ENCODE measurements at regions not wholly inside any gene's neighbourhood (a gene's known extent, or its start where the extent isn't known, plus 50 kb on each side); places are given as distances from the start of the nearest gene placed in this dataset.

GRCh38 chr9:7607421-7607820 is 192.2 kb downstream of the DMAC1 start:
- no peaks in the 10 kb centered on the region for H3K9me3 Mint-ChIP-seq
- ChIA-PET POLR2A (no interaction called here), CTCF (no interaction called here)
- no peak for DNase-seq
- H3K36me3 Mint-ChIP-seq (ENCODE audit: low read depth) = peaks cover 6% of the 10 kb centered on the region
- H3K27me3 Mint-ChIP-seq = peaks cover 4% of the 10 kb centered on the region
- no peaks in the 10 kb centered on the region for H3K4me1 Mint-ChIP-seq
- no peak overlapping the region for H3K27ac Mint-ChIP-seq
- H3K4me3 Mint-ChIP-seq = no peak overlapping the region

GRCh38 chr9:7606591-7606990 is 193.0 kb downstream of the DMAC1 start:
- no peak overlapping the region for H3K27ac Mint-ChIP-seq
- peaks cover 3% of the 10 kb centered on the region for H3K36me3 Mint-ChIP-seq (ENCODE audit: low read depth)
- H3K27me3 Mint-ChIP-seq = peaks cover 7% of the 10 kb centered on the region
- CTCF ChIA-PET = no interaction called here
- H3K4me1 Mint-ChIP-seq = no peaks in the 10 kb centered on the region
- DNase-seq = no peak
- POLR2A ChIA-PET = no interaction called here
- no peaks in the 10 kb centered on the region for H3K9me3 Mint-ChIP-seq
- H3K4me3 Mint-ChIP-seq = no peak overlapping the region

- POLR2A ChIA-PET = no interaction called here
- Mint-ChIP-seq H3K4me3 (no peak overlapping the region), H3K4me1 (no peaks in the 10 kb centered on the region), H3K9me3 (no peaks in the 10 kb centered on the region), H3K27ac (no peak overlapping the region), H3K27me3 (peaks cover 7% of the 10 kb centered on the region), H3K36me3 (ENCODE audit: low read depth) (no peaks in the 10 kb centered on the region)
- CTCF ChIA-PET = no interaction called here
- DNase-seq = no peak
Measured at GRCh38 chr9:7601739-7602138, 197.8 kb downstream of the DMAC1 start.

- Mint-ChIP-seq H3K36me3 (ENCODE audit: low read depth) (no peaks in the 10 kb centered on the region), H3K4me1 (no peaks in the 10 kb centered on the region), H3K9me3 (peaks cover 9% of the 10 kb centered on the region), H3K27ac (no peak overlapping the region), H3K4me3 (no peak overlapping the region), H3K27me3 (peaks cover 21% of the 10 kb centered on the region)
- DNase-seq = no peak
- CTCF ChIA-PET = interaction anchor here (0.7 to 1.3 kb wide), 2 partner anchors 16 to 58 kb away, joined by 3 to 5 read pairs; no protein-coding TSS in a partner anchor
- POLR2A ChIA-PET = no interaction called here
Measured at GRCh38 chr9:7597716-7598115, 201.9 kb downstream of the DMAC1 start.

GRCh38 chr9:7592321-7593316 is 207.0 kb downstream of the DMAC1 start:
- Mint-ChIP-seq H3K27me3 (peaks cover 14% of the 10 kb centered on the region), H3K36me3 (ENCODE audit: low read depth) (no peaks in the 10 kb centered on the region), H3K4me1 (no peaks in the 10 kb centered on the region), H3K27ac (no peak overlapping the region), H3K4me3 (no peak overlapping the region), H3K9me3 (peaks cover 9% of the 10 kb centered on the region)
- CTCF ChIA-PET = no interaction called here
- POLR2A ChIA-PET = no interaction called here
- no peak for DNase-seq

- Mint-ChIP-seq H3K4me1 (no peaks in the 10 kb centered on the region), H3K27me3 (peaks cover 14% of the 10 kb centered on the region), H3K36me3 (ENCODE audit: low read depth) (no peaks in the 10 kb centered on the region), H3K9me3 (peaks cover 9% of the 10 kb centered on the region), H3K4me3 (no peak overlapping the region), H3K27ac (no peak overlapping the region)
- ChIA-PET CTCF (no interaction called here), POLR2A (no interaction called here)
- no peak for DNase-seq
Measured at GRCh38 chr9:7591501-7591900, 208.1 kb downstream of the DMAC1 start.

GRCh38 chr9:7580568-7580967 is 219.0 kb downstream of the DMAC1 start:
- Mint-ChIP-seq H3K9me3 (no peaks in the 10 kb centered on the region), H3K36me3 (ENCODE audit: low read depth) (no peaks in the 10 kb centered on the region), H3K4me3 (no peak overlapping the region), H3K27ac (no peak overlapping the region), H3K4me1 (no peaks in the 10 kb centered on the region), H3K27me3 (peaks cover 5% of the 10 kb centered on the region)
- ChIA-PET CTCF (interaction anchor here (1.5 kb wide), 1 partner anchor 78 kb away, joined by 8 read pairs; no protein-coding TSS in a partner anchor), POLR2A (no interaction called here)
- no peak for DNase-seq

- Mint-ChIP-seq H3K36me3 (ENCODE audit: low read depth) (no peaks in the 10 kb centered on the region), H3K4me3 (no peak overlapping the region), H3K4me1 (no peaks in the 10 kb centered on the region), H3K27me3 (peaks cover 5% of the 10 kb centered on the region), H3K27ac (no peak overlapping the region), H3K9me3 (no peaks in the 10 kb centered on the region)
- DNase-seq = no peak
- ChIA-PET CTCF (interaction anchor here (1.9 kb wide), 1 partner anchor 9 kb away, joined by 5 read pairs; no protein-coding TSS in a partner anchor), POLR2A (no interaction called here)
Measured at GRCh38 chr9:7579351-7579750, 220.2 kb downstream of the DMAC1 start.

GRCh38 chr9:7578951-7579350 is 220.6 kb downstream of the DMAC1 start:
- no peaks in the 10 kb centered on the region for H3K36me3 Mint-ChIP-seq (ENCODE audit: low read depth)
- POLR2A ChIA-PET = no interaction called here
- CTCF ChIA-PET = interaction anchor here (1.9 kb wide), 1 partner anchor 9 kb away, joined by 5 read pairs; no protein-coding TSS in a partner anchor

GRCh38 chr9:7570107-7570720 is 229.4 kb downstream of the DMAC1 start:
- Mint-ChIP-seq H3K27me3 (peaks cover 25% of the 10 kb centered on the region), H3K36me3 (ENCODE audit: low read depth) (no peaks in the 10 kb centered on the region), H3K4me1 (no peaks in the 10 kb centered on the region), H3K9me3 (no peaks in the 10 kb centered on the region), H3K4me3 (no peak overlapping the region), H3K27ac (no peak overlapping the region)
- POLR2A ChIA-PET = no interaction called here
- CTCF ChIA-PET = interaction anchor here (1.1 to 5.4 kb wide), 6 partner anchors 9 to 743 kb away, joined by 3 to 48 read pairs (median 4); no protein-coding TSS in a partner anchor
- peak; percentile 68 for DNase-seq

More at GRCh38 chr9:7578951-7579350, 220.6 kb downstream of the DMAC1 start:
- Mint-ChIP-seq H3K27me3 (peaks cover 5% of the 10 kb centered on the region), H3K9me3 (no peaks in the 10 kb centered on the region), H3K4me3 (no peak overlapping the region), H3K27ac (no peak overlapping the region), H3K4me1 (no peaks in the 10 kb centered on the region)
- DNase-seq = no peak

- CTCF ChIA-PET = no interaction called here
- H3K27me3 Mint-ChIP-seq = peaks cover 26% of the 10 kb centered on the region
- H3K27ac Mint-ChIP-seq = no peak overlapping the region
- no peaks in the 10 kb centered on the region for H3K36me3 Mint-ChIP-seq (ENCODE audit: low read depth)
- DNase-seq = no peak
- H3K9me3 Mint-ChIP-seq = no peaks in the 10 kb centered on the region
- POLR2A ChIA-PET = no interaction called here
- H3K4me3 Mint-ChIP-seq = no peak overlapping the region
- H3K4me1 Mint-ChIP-seq = no peaks in the 10 kb centered on the region
Measured at GRCh38 chr9:7567687-7568086, 231.9 kb downstream of the DMAC1 start.

- POLR2A ChIA-PET = no interaction called here
- CTCF ChIA-PET = no interaction called here
- Mint-ChIP-seq H3K9me3 (no peaks in the 10 kb centered on the region), H3K36me3 (ENCODE audit: low read depth) (no peaks in the 10 kb centered on the region), H3K27me3 (peaks cover 10% of the 10 kb centered on the region), H3K4me1 (no peaks in the 10 kb centered on the region), H3K4me3 (no peak overlapping the region), H3K27ac (no peak overlapping the region)
- DNase-seq = no peak
Measured at GRCh38 chr9:7561527-7562080, 238.0 kb downstream of the DMAC1 start.

- no peaks in the 10 kb centered on the region for H3K36me3 Mint-ChIP-seq (ENCODE audit: low read depth)
- no peaks in the 10 kb centered on the region for H3K4me1 Mint-ChIP-seq
- peaks cover 10% of the 10 kb centered on the region for H3K27me3 Mint-ChIP-seq
- POLR2A ChIA-PET = no interaction called here
- no peak for DNase-seq
- no peaks in the 10 kb centered on the region for H3K9me3 Mint-ChIP-seq
- no peak overlapping the region for H3K27ac Mint-ChIP-seq
- CTCF ChIA-PET = no interaction called here
- no peak overlapping the region for H3K4me3 Mint-ChIP-seq
Measured at GRCh38 chr9:7560669-7561305, 238.8 kb downstream of the DMAC1 start.
